GM11168 (cell line): ENCODE measurements at regions not wholly inside any gene's neighbourhood (a gene's known extent, or its start where the extent isn't known, plus 50 kb on each side); places are given as distances from the start of the nearest gene placed in this dataset.
"Not testable (repeated sequence)": the region's sequence is repeated elsewhere in the genome, so short reads cannot be mapped to it uniquely, and the experiment has no call there.

Source experiments
- in situ Hi-C: fragments of 300-500 bp; cut with MboI; formaldehyde crosslinking; loops from one replicate; pipeline ENCODE4 v1.12.0; 2022; ENCODE audit warnings: low sequenced_read_pairs; ENCODE audit not compliant: unreplicated experiment

DNA sequence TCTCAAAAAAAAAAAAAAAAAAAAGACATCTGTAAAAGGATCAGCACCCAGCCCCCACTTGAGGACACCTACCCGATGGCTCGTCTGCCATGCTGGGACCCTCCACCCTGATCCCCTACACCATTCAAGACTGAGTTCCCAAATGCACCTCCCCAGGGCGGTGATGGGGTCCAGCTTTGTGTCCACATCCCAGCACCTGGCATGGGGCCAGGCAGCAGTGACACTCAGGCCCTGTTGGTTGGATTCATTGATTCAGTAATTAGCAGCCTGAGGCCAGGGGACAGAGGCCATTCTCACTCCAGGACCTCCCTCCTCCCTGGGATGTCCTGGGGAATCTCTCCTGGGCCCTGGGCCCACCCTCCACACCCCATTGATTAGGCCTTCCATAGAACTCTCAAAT lies 88.8 kb upstream of the RUFY1 start:
- in situ Hi-C loops: no loop called here

DNA sequence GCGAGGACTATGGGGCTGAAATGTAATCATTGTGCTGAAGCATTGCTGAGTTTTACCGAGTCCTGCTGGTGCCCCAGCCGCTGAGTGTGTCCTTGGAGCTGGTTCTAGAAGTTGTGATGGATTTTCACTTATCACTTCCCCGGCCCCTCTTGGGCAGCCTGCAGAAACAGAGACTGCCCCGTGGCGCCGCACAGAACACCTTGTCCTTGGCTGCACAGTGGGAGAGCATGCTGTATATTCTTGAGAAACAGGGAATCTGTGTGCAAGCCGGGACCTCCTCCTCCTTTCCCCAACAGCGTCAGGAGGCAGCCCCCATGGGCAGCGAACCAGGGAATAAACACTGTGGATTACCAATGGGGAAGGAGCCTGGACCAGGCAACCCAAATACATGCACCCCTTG lies 90.6 kb upstream of the RUFY1 start:
- in situ Hi-C loops: no loop called here

DNA sequence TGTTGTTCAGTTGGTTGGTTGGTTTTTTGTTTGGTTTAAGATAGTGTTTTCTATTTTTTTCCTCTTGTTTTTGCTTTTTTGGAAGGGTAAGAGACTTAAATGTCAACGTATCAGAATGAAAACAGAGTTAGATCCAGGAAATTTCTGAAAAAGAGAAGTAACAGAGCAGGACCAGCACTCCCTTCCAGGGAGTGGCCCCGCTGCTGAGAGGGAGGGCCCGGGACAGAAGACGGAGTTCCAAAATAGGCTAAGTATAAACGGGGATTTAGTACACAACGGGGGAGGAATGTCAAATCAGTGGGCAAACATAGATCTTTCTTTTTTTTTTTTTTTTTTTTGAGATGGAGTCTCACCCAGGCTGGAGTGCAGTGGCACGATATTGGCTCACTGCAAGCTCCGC lies 92.7 kb upstream of the RUFY1 start:
- in situ Hi-C loops: no loop called here

DNA sequence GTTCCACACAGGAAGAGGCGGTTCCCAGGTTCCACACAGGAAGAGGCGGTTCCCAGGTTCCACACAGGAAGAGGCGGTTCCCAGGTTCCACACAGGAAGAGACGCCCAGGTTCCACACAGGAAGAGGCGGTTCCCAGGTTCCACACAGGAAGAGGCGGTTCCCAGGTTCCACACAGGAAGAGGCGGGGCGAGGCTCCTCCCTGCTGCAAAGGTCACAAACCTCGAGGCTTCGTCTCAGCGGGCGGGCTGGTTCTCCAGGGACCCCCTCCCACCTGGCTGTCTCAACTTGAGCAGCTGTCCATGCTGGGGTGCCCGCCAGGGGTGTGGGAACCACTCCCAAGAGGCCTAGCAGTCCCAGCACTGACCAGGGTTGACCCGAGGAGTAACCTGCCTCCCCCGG lies 94.3 kb upstream of the RUFY1 start:
- in situ Hi-C loops: not testable (repeated sequence)

DNA sequence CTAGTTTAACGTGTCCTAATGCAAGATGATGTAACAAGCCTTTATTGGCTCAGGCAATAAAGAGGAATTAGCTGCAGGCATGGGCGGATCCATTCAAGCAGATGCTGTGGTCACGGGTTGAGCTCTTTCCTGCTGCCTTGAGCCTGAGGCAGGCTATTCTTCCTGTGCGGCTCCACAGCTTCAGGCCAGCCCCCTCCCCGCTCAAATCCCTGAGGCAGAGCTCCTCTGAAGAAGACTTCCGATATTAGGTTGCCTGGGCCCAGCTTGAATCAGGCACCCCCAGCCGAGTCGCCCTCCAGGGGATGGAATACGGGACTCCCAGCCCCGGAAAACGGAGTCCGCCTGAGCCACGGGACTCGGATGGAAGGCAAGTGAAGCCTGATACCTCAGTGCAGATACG lies 95.0 kb upstream of the RUFY1 start:
- in situ Hi-C loops: no loop called here

DNA sequence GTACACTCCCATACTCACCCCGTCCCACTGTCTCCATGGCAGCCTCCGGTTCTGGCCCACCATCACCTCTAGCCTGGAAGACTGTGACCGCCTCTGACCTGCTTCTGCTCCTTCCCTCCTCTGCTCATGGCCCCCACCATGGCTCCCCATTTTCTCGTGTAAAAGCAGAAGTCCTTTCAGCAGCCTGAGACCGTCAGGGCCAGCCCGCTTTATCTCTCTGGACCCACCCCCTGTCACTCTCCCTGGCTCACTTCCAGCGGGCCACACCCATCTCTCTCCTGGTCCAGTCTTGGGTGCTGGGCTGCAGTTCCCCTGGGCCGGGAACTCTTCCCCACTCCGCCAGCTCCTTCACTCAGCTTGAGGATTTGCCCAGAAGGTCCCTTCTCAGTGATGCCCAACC lies 96.0 kb upstream of the RUFY1 start:
- in situ Hi-C loops: no loop called here

DNA sequence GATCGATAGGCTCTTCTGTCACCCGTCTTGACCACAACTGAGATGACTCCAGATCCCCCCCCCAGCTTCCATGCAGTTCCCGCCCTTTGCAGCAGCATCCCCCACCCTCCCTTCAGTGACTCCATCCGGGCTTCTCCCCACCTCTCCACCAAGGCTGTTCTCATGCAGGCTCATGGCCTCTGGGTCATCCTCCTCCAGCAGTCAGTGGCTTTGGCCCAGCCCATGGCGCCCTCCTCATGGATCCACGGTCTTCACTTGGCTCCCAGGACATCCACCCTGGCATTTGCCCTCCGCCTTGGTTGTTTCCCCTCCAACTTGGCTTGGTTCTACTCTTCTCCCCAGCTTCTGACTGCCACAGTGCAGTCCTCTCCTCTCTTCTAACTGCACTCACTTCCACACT lies 96.7 kb upstream of the RUFY1 start:
- in situ Hi-C loops: no loop called here

DNA sequence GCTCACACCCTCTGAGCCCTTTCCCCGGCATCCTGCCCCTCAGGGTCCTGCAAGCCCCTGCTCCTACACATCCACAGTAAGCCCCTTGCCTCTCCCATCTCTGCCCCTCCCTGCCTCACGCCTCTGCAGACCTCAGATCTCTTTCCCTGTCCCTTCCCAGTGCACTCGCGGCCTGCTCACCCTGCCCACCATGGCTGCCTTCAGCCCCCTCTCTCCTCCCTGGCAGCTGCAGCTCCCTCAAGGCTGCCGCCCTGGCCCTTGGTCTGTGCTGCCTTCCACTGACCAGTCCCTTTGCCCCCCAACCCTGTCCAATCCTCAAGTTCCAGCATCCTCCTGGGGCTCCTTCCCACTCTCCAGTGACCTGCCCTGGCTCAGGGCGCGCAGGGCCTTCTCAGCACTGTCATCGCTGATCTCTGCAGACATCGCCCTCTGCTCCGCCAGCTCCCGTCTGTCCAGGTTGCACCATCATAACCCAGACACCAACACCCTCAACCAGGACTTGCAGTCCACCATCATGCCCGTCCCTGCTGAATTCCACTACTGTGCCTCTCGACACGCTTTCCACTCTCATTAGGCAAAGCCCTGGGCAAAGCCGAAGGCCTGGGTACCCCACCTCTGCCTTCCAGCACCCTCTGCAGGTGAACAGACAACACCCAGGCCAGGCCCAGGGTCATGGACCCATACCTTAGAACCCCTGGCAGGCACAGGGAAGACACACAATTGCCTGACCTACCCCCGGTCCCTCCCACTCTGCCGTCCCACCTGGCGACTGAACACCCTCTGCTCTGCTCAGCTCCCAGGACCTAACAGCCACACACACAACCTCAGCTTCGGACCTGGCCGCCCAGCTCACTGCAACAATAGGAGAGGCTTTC lies 97.8 kb upstream of the RUFY1 start:
- in situ Hi-C loops: no loop called here

DNA sequence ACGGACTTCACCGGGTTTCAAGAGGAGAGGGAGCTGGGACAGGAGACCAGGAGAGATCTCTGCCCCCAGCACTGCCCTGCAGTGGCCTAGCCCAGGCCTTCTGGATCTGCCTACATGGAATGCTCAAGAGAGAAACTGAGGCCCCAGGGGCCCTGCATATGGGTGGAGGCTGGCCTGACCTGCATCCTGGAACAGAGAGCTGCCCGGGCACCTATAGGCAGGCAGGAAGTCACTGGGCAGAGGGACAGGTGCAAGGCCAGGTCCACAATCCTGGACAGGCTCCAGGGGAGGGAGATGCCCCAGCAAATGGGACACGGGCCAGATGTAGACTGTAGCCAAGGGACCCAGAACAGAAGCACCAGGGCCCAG lies 98.5 kb upstream of the RUFY1 start:
- in situ Hi-C loops: no loop called here

DNA sequence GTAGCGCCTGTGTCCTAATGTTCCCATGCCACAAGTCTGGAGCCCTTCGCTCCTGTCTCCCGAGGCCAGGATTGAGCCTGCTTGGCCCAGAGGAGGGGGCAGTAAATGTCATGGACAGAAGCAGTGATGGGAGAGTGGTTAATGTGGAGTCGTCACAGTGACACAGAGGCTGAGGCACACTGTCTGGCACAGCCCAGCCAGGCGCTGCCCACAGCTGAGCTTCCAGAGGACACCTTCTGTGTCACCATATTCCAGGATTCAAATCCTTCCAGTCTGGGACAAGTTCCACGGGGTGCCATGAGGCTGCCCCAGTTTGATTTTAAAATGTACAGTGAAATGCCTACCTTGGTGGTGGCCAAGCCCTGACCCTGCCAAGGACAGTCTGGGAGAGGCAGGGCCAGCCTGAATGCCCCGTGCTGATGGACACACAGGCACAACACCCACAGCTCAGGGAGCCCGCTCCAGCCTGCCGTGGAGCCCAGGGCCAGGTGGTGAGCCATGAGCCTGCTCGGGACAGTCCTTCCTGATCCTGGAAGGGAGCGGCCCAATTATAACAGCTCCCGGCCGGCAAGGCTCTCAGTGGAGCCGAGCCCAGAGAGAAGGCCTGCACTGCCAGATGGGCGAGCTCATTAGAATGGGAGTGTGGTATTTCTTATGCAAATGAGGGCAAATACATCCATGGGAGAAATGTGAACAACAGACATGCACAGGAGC lies 99.1 kb upstream of the RUFY1 start:
- in situ Hi-C loops: no loop called here

DNA sequence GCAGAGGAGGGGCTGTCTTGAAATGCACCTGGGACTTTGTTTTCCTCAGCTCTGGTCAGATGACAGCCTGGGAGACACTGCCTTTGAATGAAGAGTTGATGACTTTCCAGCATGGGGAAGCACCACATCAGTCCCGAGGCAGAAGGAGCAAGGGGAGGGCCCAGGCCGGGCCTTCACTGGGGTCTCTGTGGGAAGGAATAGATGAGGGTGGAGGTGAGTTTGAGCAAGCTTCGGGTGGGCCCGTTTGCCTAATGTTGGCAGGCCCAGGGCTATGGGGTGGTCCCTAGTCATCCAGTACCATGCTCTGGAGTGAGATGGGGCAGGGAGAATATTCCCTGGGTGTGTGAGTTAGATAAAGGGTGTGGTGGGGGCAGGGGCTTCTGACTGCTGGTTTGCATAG lies 100.4 kb upstream of the RUFY1 start:
- in situ Hi-C loops: not testable (repeated sequence)

DNA sequence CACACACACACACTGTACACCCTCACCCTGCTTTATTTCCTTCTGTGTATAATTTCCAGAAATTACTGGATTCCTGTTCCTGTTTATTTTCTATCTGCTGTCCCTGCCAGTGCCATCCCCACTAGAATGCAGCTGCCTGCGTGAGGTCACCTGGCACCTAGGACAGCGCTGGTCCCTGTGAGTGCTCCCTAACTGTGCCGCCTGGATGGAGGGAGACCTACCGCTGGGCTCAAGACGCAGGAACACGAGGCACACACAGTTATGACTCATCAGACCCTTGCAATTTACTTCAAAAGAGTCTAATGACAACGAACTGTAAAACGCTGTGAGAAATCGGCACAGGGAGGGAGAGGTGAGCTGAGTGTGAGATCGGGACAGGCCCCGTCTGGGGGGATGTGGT lies 102.1 kb upstream of the RUFY1 start:
- in situ Hi-C loops: not testable (repeated sequence)

DNA sequence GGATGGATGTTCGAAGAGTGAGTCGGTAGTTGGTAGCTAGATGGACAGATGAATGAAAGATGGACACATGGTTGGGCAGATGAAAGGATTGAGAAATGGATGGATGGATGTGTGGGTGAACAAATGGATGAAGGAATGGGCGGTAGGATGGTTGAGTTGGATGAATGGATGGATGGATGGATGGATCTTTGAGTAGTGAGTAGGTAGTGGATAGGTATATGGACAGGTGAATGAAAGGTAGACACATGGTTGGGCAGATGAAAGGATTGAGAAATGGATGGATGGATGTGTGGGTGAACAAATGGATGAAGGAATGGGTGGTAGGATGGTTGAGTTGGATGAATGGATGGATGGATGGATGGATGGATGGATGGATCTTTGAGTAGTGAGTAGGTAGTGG lies 97.0 kb upstream of the ADAMTS2 start:
- in situ Hi-C loops: not testable (repeated sequence)

DNA sequence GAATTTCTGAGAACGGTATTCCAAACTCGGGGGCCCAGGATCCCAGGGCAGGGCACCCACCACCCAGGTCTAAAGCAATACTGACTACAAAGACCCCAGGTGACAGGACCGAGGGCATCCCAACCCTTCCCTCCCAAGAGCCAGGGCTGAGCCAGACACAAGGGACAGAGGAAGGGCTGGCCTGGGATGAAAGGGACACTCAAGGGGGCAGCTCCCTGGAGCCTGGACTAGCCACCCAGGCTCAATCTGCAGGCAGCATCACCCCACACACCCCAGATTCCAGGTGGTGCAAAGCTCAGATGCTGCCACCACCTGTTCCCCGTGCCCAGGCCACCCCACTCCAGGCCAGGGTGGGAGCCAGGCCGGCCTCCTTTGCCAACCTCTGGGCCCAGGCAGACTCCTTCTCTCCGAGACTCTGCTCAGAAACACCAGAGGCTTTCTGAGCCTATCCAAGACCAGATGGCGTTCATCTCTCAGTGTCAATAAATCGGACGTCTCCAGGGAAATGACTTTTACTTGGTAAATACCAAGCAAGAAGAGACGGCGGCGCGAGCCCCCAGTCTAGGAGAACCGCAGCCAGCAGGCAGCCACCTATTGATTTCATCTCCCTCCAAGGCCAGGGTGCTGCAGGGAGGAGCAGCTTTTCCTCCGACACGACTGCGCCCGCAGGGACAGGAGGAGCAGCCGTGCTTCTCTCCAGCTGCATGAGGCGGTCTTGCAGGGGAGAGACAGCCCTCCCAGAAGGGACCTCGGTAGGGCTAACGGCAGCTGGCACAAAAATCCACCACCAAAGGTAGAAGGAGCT lies 94.1 kb upstream of the ADAMTS2 start:
- in situ Hi-C loops: no loop called here

DNA sequence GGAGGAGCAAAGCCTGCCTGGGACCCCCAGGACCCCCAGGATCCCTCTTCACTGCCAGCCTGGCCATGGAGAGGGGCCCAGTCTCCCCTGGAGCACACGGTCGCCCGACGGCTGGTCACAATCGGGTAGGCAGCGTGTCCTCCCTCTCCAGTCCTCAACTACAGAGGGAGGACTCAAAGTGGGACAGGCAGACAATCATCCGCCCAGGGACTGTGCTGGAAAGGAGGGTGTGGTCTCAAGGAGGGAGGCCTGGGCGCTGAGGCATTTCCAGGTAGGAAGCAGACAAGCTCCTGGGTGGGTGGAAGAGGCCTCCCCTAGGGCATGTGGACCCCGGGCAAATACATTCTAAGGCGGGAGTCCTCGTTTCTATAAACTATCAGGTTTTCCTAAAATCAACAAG lies 93.2 kb upstream of the ADAMTS2 start:
- in situ Hi-C loops: no loop called here

DNA sequence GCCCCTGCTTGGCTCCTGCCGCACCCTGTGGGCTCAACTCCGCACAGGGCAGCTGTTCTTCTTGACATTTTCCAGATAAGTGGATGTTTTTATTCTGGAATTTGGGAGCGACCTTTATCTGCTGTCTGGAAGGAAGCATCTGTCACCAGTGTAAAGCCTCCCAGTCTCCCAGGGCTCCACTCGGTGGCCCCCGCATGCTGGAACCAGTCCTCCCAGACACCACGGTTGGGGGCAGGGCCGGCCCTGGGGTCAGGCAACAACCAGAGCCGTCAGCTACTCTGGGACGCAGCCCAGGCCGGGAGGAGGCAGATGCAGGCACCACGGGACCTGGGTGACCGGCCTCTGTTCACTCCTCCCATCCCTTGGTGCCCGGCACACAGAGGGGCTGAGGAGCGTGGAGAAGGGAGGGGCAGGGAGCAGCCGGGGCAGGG lies 92.8 kb upstream of the ADAMTS2 start:
- in situ Hi-C loops: no loop called here

DNA sequence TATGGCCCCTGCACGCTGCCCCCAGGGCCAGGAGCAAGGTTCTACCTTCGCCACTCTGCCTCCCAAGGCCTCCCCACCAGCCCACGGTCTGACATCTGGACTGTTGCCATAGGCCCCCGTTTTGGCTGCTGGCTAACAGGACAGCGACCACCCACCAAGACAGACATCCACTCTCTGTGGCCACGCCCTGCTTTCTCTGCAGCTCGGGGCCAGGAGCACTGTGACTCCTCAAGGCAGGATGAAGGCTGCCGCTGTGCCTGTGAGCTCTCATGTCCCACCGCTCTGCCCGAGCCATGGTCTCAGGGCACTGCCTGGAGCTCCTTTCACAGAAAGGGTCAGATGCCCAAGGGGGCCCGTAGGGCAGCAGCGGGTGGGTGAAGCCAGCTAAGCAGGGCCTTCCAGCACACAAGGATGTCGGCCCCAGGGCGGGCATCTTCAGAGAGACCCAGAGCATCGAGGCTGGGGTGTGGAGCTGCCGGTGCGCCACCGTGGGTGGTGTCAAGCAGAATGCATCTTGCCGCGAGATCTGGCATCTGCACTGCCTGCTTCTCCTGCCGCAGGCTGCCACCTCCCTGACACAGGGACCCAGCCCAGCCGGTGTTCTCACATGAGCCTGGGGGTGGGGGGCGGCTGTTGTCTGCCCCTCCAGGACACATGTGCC lies 92.2 kb upstream of the ADAMTS2 start:
- in situ Hi-C loops: no loop called here

DNA sequence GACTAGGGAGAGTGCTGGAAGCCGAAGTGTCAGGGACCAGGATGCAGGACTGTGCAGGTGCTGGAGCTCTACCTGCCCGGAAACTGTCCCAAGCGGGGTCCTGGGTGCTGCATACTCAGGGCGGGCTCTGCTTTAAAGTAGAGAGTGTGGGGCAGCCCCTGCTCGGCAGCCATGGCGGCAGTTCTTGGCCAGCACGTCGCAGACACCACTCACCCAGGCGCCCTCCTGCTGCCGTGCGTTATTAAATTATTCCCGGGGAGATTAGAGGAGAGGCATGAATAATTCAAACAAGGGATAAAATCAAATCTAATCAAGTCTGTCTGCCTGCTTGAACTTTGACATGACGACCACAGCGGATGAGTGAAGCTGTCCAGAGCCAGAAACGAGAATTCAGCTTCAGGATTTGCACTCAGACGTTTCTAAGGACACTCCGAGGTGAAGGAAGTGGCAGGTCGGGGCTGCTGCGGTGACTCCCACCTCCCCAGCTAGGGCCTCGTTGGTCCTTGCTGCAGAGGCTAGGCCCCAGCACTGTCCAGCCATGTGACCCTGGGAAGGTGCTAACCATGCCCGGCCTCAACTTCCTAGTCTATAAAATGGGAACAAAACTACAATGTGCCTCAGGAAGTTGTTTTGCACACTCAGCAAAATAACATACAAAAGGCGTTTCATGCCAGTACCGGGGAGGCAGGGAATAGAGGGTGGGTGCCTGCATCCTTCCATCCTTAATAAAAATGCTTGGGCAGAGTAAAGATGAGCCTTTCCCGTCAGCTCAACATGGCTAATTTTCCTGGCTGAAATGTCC lies 91.3 kb upstream of the ADAMTS2 start:
- in situ Hi-C loops: no loop called here

DNA sequence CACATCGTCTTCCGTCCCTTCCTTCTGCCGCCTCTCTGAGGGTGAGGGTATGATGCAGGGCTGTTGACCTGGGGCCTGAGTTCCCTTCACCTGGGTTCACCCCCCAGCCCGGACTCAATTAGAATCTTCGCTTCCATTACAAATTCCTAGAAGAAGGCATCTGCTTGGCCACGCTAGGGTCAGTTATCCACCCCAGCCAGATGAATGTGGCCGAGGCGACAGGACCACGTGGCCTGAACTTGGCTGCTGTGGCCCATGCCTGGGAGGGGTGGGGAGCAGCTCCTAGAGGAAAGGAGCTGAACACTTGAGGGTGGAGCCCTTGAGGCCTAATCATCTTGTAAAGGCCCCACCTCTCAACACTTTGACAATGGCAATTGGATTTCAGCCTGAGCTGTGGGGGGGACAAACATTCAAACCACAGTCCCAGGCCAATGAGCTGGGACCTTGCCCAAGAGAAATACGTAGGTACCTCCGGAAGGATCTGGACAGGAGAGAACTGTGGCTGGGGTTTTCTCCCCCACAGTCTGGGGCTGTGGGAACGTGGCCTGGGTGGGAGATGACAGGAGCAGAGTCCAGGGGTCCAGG lies 90.6 kb upstream of the ADAMTS2 start:
- in situ Hi-C loops: no loop called here
